HFFc6 (cell line): ENCODE measurements at regions not wholly inside any gene's neighbourhood (a gene's known extent, or its start where the extent isn't known, plus 50 kb on each side); places are given as distances from the start of the nearest gene placed in this dataset.

Source experiments
- DNase-seq: peaks from one replicate; pipeline ENCODE4 v3.0.0-alpha.2; 2018
- H3K27ac Mint-ChIP-seq: 2 replicates; pipeline ENCODE4 v1.8.0; 2020; ENCODE audit warnings: mild to moderate bottlenecking, mixed read lengths
- H3K27me3 Mint-ChIP-seq: 2 replicates; pipeline ENCODE4 v1.8.0; 2021; ENCODE audit warnings: mild to moderate bottlenecking, moderate library complexity, mixed read lengths; ENCODE audit not compliant: insufficient read depth
- H3K36me3 Mint-ChIP-seq: 2 replicates; pipeline ENCODE4 v1.8.0; 2021; ENCODE audit warnings: low read depth, mixed read lengths
- H3K4me1 Mint-ChIP-seq: 2 replicates; pipeline ENCODE4 v1.8.0; 2020; ENCODE audit warnings: low read depth, mixed read lengths
- H3K4me3 Mint-ChIP-seq: 2 replicates; pipeline ENCODE4 v1.8.0; 2020; ENCODE audit warnings: mild to moderate bottlenecking, moderate library complexity, mixed read lengths
- H3K9me3 Mint-ChIP-seq: 2 replicates; pipeline ENCODE4 v1.8.0; 2020; ENCODE audit warnings: mild to moderate bottlenecking, mixed read lengths
- CTCF ChIP-seq: fragments of 200-600 bp; sonication (generic); IDR thresholded peaks from 2 replicates; pipeline ENCODE4 v1.5.0; 2021; ENCODE audit warnings: antibody characterized with exemption, mild to moderate bottlenecking

- no peaks in the 10 kb centered on the region for H3K36me3 Mint-ChIP-seq
- peaks cover 19% of the 10 kb centered on the region for H3K9me3 Mint-ChIP-seq
- H3K27ac Mint-ChIP-seq: no peak overlapping the region
- TF ChIP-seq CTCF: no peak
- no peak for DNase-seq
- no peaks in the 10 kb centered on the region for H3K4me1 Mint-ChIP-seq
- no peaks in the 10 kb centered on the region for H3K27me3 Mint-ChIP-seq
- H3K4me3 Mint-ChIP-seq: no peak overlapping the region
These were observed 1259.7 kb downstream of the XPNPEP1 start for GRCh38 chr10:108663587-108663986.

- H3K36me3 Mint-ChIP-seq: no peaks in the 10 kb centered on the region
- H3K4me1 Mint-ChIP-seq: no peaks in the 10 kb centered on the region
- no peak overlapping the region for H3K4me3 Mint-ChIP-seq
- H3K27ac Mint-ChIP-seq: no peak overlapping the region
- H3K9me3 Mint-ChIP-seq: peaks cover 20% of the 10 kb centered on the region
- no peak for DNase-seq
- no peak for TF ChIP-seq CTCF
- no peaks in the 10 kb centered on the region for H3K27me3 Mint-ChIP-seq
These were observed 1260.3 kb downstream of the XPNPEP1 start for GRCh38 chr10:108662975-108663374.

GRCh38 chr10:108655057-108655456 lies 1268.3 kb downstream of the XPNPEP1 start:
- DNase-seq: no peak
- TF ChIP-seq CTCF: no peak
- no peak overlapping the region for H3K4me3 Mint-ChIP-seq
- H3K27ac Mint-ChIP-seq: no peak overlapping the region
- H3K4me1 Mint-ChIP-seq: no peaks in the 10 kb centered on the region
- no peaks in the 10 kb centered on the region for H3K27me3 Mint-ChIP-seq
- no peaks in the 10 kb centered on the region for H3K36me3 Mint-ChIP-seq
- H3K9me3 Mint-ChIP-seq: peaks cover 16% of the 10 kb centered on the region

- no peak overlapping the region for H3K27ac Mint-ChIP-seq
- no peak for TF ChIP-seq CTCF
- no peaks in the 10 kb centered on the region for H3K27me3 Mint-ChIP-seq
- no peak for DNase-seq
- H3K9me3 Mint-ChIP-seq: peaks cover 13% of the 10 kb centered on the region
- H3K4me3 Mint-ChIP-seq: no peak overlapping the region
- no peaks in the 10 kb centered on the region for H3K4me1 Mint-ChIP-seq
- no peaks in the 10 kb centered on the region for H3K36me3 Mint-ChIP-seq
These were observed 1269.8 kb downstream of the XPNPEP1 start for GRCh38 chr10:108653531-108653930.

- no peak for DNase-seq
- peaks cover 30% of the 10 kb centered on the region for H3K9me3 Mint-ChIP-seq
- no peak overlapping the region for H3K27ac Mint-ChIP-seq
- H3K4me3 Mint-ChIP-seq: no peak overlapping the region
- no peak for TF ChIP-seq CTCF
- peaks cover 4% of the 10 kb centered on the region; the same call in 1 of the 2 replicates for H3K27me3 Mint-ChIP-seq
- no peaks in the 10 kb centered on the region; the same call in 1 of the 2 replicates for H3K4me1 Mint-ChIP-seq
- 0 out of 2 replicates have a peak, but pooled peaks cover 5% of the 10 kb centered on the region for H3K36me3 Mint-ChIP-seq
These were observed 1284.3 kb downstream of the XPNPEP1 start for GRCh38 chr10:108639010-108639409.

GRCh38 chr10:108638225-108638624 lies 1285.1 kb downstream of the XPNPEP1 start:
- no peak for TF ChIP-seq CTCF
- Mint-ChIP-seq H3K9me3 (peaks cover 30% of the 10 kb centered on the region), H3K27ac (no peak overlapping the region), H3K4me1 (no peaks in the 10 kb centered on the region; the same call in 1 of the 2 replicates), H3K4me3 (no peak overlapping the region), H3K36me3 (0 out of 2 replicates have a peak, but pooled peaks cover 5% of the 10 kb centered on the region), H3K27me3 (peaks cover 4% of the 10 kb centered on the region; the same call in 1 of the 2 replicates)
- DNase-seq: no peak
